Fibroblast of pulmonary artery (primary cell): ENCODE measurements at regions not wholly inside any gene's neighbourhood (a gene's known extent, or its start where the extent isn't known, plus 50 kb on each side); places are given as distances from the start of the nearest gene placed in this dataset.

Experiments
- DNase-seq: peaks from one replicate; pipeline ENCODE4 v3.0.0-alpha.2; 2010; ENCODE audit warnings: low read depth
- H3K4me3 ChIP-seq: replicated peaks from 2 replicates; pipeline ENCODE4 v1.5.1; 2011; ENCODE audit warnings: low read depth, mild to moderate bottlenecking, control low read depth, low read length, moderate library complexity
- CTCF ChIP-seq: IDR thresholded peaks from 2 replicates; pipeline ENCODE4 v1.5.1; 2011; ENCODE audit warnings: mild to moderate bottlenecking, control low read depth, low read length, inconsistent platforms; ENCODE audit errors: missing control alignments

- no peak overlapping the region for H3K4me3 ChIP-seq
- DNase-seq: no peak
- TF ChIP-seq CTCF: no peak
Observed at GRCh38 chr15:70519004-70519365, 244.4 kb downstream of the UACA start.

DNA sequence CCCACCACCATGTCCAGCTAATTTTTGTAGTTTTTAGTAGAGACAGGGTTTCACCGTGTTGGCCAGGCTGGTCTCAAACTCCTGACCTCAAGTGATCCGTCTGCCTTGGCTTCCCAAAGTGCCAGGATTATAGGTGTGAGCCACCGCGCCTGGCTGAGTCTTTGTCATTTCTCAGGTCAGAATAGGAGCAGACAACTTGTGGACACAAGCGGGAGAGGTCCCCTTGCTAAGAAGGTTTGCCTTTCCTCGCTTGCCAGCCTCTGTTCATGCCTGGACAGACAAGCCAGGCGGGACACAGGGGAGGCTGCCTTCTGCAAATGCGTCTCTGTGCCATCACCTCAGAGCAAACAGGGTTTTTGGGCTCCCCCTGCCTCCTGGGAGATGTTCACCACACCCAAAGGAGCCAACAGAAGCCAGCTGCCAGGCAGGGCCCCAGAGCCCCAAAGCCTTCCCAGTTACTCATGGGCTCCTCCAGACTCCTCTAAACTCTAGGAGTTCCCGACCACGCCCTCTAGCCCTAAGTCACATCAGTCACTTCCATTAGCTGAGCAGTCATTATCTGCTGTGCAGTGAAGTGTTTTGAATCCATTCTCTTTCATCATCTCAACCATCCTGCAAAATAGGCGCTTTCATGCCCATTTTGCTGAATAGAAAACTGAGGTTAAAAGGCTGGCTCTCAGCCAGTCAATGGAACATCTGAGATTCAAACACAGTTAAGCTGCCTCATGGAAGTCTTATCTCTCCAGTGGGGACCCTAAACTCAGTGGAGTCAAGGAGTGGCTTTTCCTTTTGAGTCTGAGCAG, 245.0 kb downstream of the UACA start:
- no peak for DNase-seq
- H3K4me3 ChIP-seq: no peak overlapping the region
- no peak for TF ChIP-seq CTCF

- no peak for TF ChIP-seq CTCF
- no peak for DNase-seq
- no peak overlapping the region for H3K4me3 ChIP-seq
Observed at GRCh38 chr15:70517194-70517590, 246.2 kb downstream of the UACA start.

DNA sequence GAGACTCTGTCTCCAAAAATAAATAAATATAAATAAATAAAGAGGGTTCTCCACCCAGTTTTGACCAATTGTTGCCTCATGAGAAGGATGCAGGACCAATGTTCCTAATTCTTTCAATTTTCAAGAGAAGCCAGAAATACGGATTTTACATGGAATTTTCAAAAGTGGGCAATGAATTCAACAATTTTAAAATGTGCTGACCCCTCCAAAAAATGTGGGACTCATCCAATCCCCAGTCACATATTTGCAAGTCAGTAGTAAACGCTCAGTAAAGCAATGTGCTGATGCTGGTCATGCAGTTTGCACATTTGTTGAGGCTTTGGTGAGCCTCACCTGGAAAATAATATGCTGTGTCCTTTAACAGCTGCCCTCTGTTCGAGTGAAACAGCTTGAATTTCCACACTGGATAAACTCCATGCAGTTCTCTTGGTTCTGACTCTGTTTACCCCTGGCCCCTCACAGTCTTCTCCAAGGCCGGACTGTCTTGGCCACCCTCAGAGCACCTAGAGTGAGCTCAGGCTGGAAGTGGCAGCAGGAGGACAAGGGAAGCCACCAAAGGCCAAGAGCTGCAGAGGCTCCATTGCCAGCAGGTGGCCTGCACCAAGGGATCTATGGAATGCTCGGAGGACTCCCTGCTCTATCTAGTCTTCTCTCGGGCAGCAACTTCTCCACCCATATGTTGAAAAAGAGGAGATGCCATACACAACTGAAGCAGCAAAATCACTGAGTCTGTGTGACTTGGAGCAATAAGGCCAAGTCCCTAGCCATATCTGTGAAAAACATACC, 246.8 kb downstream of the UACA start:
- TF ChIP-seq CTCF: no peak
- no peak for DNase-seq
- H3K4me3 ChIP-seq: no peak overlapping the region

- no peak for DNase-seq
- no peak for TF ChIP-seq CTCF
Observed at GRCh38 chr15:70514251-70514650, 249.1 kb downstream of the UACA start.

DNA sequence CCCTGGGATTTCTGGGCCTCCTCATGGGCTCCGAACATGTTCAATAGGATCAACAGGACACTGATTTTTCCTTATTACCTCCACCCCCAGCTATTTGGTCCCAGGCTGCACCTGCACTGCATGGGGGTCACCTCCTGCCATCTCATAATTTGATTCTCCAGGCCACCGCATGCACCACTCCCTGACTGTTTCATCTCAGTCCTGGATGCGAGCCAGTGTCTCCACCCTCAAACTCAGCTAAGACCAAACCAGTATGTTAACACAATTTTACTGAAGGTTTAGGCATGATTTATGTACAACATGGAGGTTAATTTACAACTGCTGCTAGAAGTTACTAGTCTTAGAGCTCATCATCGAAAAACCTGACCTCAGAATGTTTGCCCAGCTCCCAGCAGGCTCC, 249.5 kb downstream of the UACA start:
- no peak for DNase-seq
- no peak overlapping the region for H3K4me3 ChIP-seq
- TF ChIP-seq CTCF: no peak

More at GRCh38 chr15:70514251-70514650, 249.1 kb downstream of the UACA start:
- no peak overlapping the region for H3K4me3 ChIP-seq
